IMR-90 (cell line): ENCODE measurements at regions not wholly inside any gene's neighbourhood (a gene's known extent, or its start where the extent isn't known, plus 50 kb on each side); places are given as distances from the start of the nearest gene placed in this dataset.

Experiments
- ATAC-seq: fragments of 200-7000 bp; cut with Tn5 transposase; 2 replicates; pipeline ENCODE4 v1.9.1; 2020; ENCODE audit warnings: low read depth, mild to moderate bottlenecking, moderate library complexity
- BruUV-seq: library from RNA; stranded (reverse); fragments of 400-500 nt; replicated peaks from 2 replicates; lab custom pipeline; 2021; lab: Mats Ljungman, UMichigan
- CTCF ChIA-PET: fragments of 300-600 bp; formaldehyde crosslinking; extraction: SDS; loops from one replicate; lab custom pipeline; 2021; ENCODE audit warnings: antibody characterized with exemption; lab: Yijun Ruan, JAX
- POLR2A ChIA-PET: fragments of 300-600 bp; sonication (Branson Sonifier 250); formaldehyde crosslinking; loops from one replicate; lab custom pipeline; 2022; ENCODE audit warnings: antibody characterized with exemption; ENCODE audit not compliant: unreplicated experiment; lab: Charles Lee
- DNase-seq: peaks from one replicate; pipeline ENCODE4 v3.0.0; 2013
- H2AFZ ChIP-seq: replicated peaks from 2 replicates; pipeline ENCODE3; 2013; ENCODE audit warnings: low read length, mild to moderate bottlenecking; ENCODE audit not compliant: poor library complexity
- H2AK5ac ChIP-seq: 2 replicates; pipeline ENCODE4 v1.6.1; 2013; ENCODE audit warnings: low read depth, low read length, inconsistent platforms
- H2AK9ac ChIP-seq: replicated peaks from 2 replicates; pipeline ENCODE3; 2013; ENCODE audit warnings: mild to moderate bottlenecking, low read depth, low read length, moderate library complexity; ENCODE audit not compliant: poor library complexity
- H2BK120ac ChIP-seq: 2 replicates; pipeline ENCODE4 v1.6.1; 2013; ENCODE audit warnings: low read depth, low read length, inconsistent platforms
- H2BK15ac ChIP-seq: 3 replicates; pipeline ENCODE4 v1.6.1; 2013; ENCODE audit warnings: low read depth, low read length, inconsistent platforms
- H2BK20ac ChIP-seq: 2 replicates; pipeline ENCODE4 v1.6.1; 2013; ENCODE audit warnings: low read depth, mild to moderate bottlenecking, inconsistent platforms, low read length, moderate library complexity
- H2BK5ac ChIP-seq: 2 replicates; pipeline ENCODE4 v1.6.1; 2013; ENCODE audit warnings: mild to moderate bottlenecking, low read depth, low read length, inconsistent platforms; ENCODE audit not compliant: poor library complexity, severe bottlenecking
- H3K14ac ChIP-seq: replicated peaks from 2 replicates; pipeline ENCODE4 v1.6.1; 2013; ENCODE audit warnings: low read depth, low read length, inconsistent platforms
- H3K18ac ChIP-seq: 2 replicates; pipeline ENCODE4 v1.6.1; 2013; ENCODE audit warnings: low read depth, low read length, control low read depth
- H3K23ac ChIP-seq: 2 replicates; pipeline ENCODE4 v1.6.1; 2013; ENCODE audit warnings: low read depth, low read length, inconsistent platforms
- H3K27ac ChIP-seq: 2 replicates; pipeline ENCODE4 v1.5.1; 2013; ENCODE audit warnings: mild to moderate bottlenecking, control low read depth, low read length; ENCODE audit not compliant: insufficient read depth
- H3K27me3 ChIP-seq: 2 replicates; pipeline ENCODE4 v1.6.1; 2013; ENCODE audit warnings: low read length; ENCODE audit not compliant: control insufficient read depth, insufficient read depth
- H3K36me3 ChIP-seq: 2 replicates; pipeline ENCODE4 v1.6.1; 2013; ENCODE audit warnings: low read length, mixed read lengths; ENCODE audit not compliant: control insufficient read depth, insufficient read depth
- H3K4ac ChIP-seq: 2 replicates; pipeline ENCODE4 v1.6.1; 2013; ENCODE audit warnings: low read depth, low read length, inconsistent platforms
- H3K4me1 ChIP-seq: 2 replicates; pipeline ENCODE4 v1.6.1; 2013; ENCODE audit warnings: low read length, mixed read lengths; ENCODE audit not compliant: control insufficient read depth, insufficient read depth
- H3K4me2 ChIP-seq: 2 replicates; pipeline ENCODE4 v1.6.1; 2013; ENCODE audit warnings: low read depth, mild to moderate bottlenecking, control low read depth, low read length, moderate library complexity
- H3K4me3 ChIP-seq: 2 replicates; pipeline ENCODE4 v1.5.1; 2013; ENCODE audit warnings: low read depth, mild to moderate bottlenecking, control low read depth, low read length, moderate library complexity; ENCODE audit not compliant: insufficient read depth
- H3K56ac ChIP-seq: 2 replicates; pipeline ENCODE4 v1.6.1; 2013; ENCODE audit warnings: low read length, inconsistent platforms; ENCODE audit not compliant: insufficient read depth; ENCODE audit errors: extremely low read depth
- H3K79me1 ChIP-seq, 2 experiments: 2 replicates each; pipeline ENCODE4 v1.6.1; 2013; ENCODE audit warnings: low read length in 2 of 2, inconsistent platforms in 1 of 2, low read depth in 1 of 2
- H3K9ac ChIP-seq: 2 replicates; pipeline ENCODE4 v1.6.1; 2013; ENCODE audit warnings: low read depth, low read length, control low read depth
- H3K9me1 ChIP-seq: 2 replicates; pipeline ENCODE4 v1.6.1; 2013; ENCODE audit warnings: low read length, inconsistent platforms; ENCODE audit not compliant: insufficient read depth
- H3K9me3 ChIP-seq: 2 replicates; pipeline ENCODE4 v1.6.1; 2013; ENCODE audit warnings: low read length; ENCODE audit not compliant: control insufficient read depth, insufficient read depth
- H4K20me1 ChIP-seq: 2 replicates; pipeline ENCODE4 v1.6.1; 2013; ENCODE audit warnings: low read length, inconsistent platforms; ENCODE audit not compliant: insufficient read depth
- H4K5ac ChIP-seq: 2 replicates; pipeline ENCODE4 v1.6.1; 2013; ENCODE audit warnings: mild to moderate bottlenecking, low read depth, low read length, control low read depth
- H4K8ac ChIP-seq, 2 experiments: 2 replicates each; pipeline ENCODE4 v1.6.1; 2013; ENCODE audit warnings: low read depth in 2 of 2, low read length in 2 of 2, control low read depth in 1 of 2, inconsistent platforms in 1 of 2
- H4K91ac ChIP-seq: 2 replicates; pipeline ENCODE4 v1.6.1; 2013; ENCODE audit warnings: low read depth, low read length, inconsistent platforms; ENCODE audit not compliant: insufficient read depth
- BHLHE40 ChIP-seq: fragments of 150-350 bp; IDR thresholded peaks from 2 replicates; pipeline ENCODE4 v1.6.1; 2016; ENCODE audit warnings: mild to moderate bottlenecking, low read depth, low read length
- CHD1 ChIP-seq: IDR thresholded peaks from 2 replicates; pipeline ENCODE4 v1.6.1; 2012; ENCODE audit warnings: low read depth, low read length, improper control_type of control experiment
- FOS ChIP-seq: fragments of 150-350 bp; IDR thresholded peaks from 2 replicates; pipeline ENCODE4 v1.6.1; 2016; ENCODE audit warnings: low read depth, low read length
- MAFK ChIP-seq: IDR thresholded peaks from 2 replicates; pipeline ENCODE4 v1.6.1; 2012; ENCODE audit warnings: low read depth, low read length, improper control_type of control experiment
- MXI1 ChIP-seq: IDR thresholded peaks from 2 replicates; pipeline ENCODE4 v1.6.1; 2012; ENCODE audit warnings: low read depth, mild to moderate bottlenecking, low read length, moderate library complexity, borderline replicate concordance
- NFE2L2 ChIP-seq: fragments of 150-350 bp; IDR thresholded peaks from 2 replicates; pipeline ENCODE4 v1.6.1; 2016; ENCODE audit warnings: low read depth, mild to moderate bottlenecking, low read length
- RAD21 ChIP-seq: IDR thresholded peaks from 2 replicates; pipeline ENCODE4 v1.6.1; 2012; ENCODE audit warnings: low read length, improper control_type of control experiment
- RCOR1 ChIP-seq: IDR thresholded peaks from 2 replicates; pipeline ENCODE4 v1.6.1; 2012; ENCODE audit warnings: mild to moderate bottlenecking, low read length, improper control_type of control experiment; ENCODE audit not compliant: insufficient replicate concordance
- RFX5 ChIP-seq: IDR thresholded peaks from 2 replicates; pipeline ENCODE4 v1.8.0; 2012; ENCODE audit warnings: low read depth, mild to moderate bottlenecking, low read length, moderate library complexity
- SMC3 ChIP-seq: fragments of 150-350 bp; IDR thresholded peaks from 2 replicates; pipeline ENCODE4 v1.6.1; 2016; ENCODE audit warnings: low read depth, mild to moderate bottlenecking, antibody characterized with exemption, low read length, moderate library complexity
- WGBS, 2 experiments: methylation state at CpG; one replicate each; pipeline versions ENCODE4 v1.1.5 to v1.1.7; 2013; ENCODE audit warnings: missing lambda C conversion rate in 2 of 2; ENCODE audit not compliant: insufficient read length in 1 of 2; ENCODE audit errors: extremely low coverage in 2 of 2; 5-methylcytosine and 5-hydroxymethylcytosine counted together
- dilution Hi-C: fragments of 300-500 bp; cut with HindIII; formaldehyde crosslinking; loops from one replicate; pipeline ENCODE4 v1.14.3; 2018; ENCODE audit warnings: low sequenced_read_pairs; ENCODE audit not compliant: unreplicated experiment
- in situ Hi-C: fragments of 300-500 bp; cut with MboI; formaldehyde crosslinking; loops from 3 replicates; pipeline ENCODE4 v1.14.3; 2019; ENCODE audit warnings: low sequenced_read_pairs, inconsistent platforms, mixed read lengths
- intact Hi-C: fragments of 100-400 bp; cut with micrococcal nuclease; formaldehyde crosslinking; loops from 2 replicates; pipeline ENCODE4 v1.10.0; 2022
- TF ChIP-seq, protein P1 (sequence below): fragments of 150-350 bp; IDR thresholded peaks from 2 replicates; pipeline ENCODE4 v1.6.1; 2017; ENCODE audit warnings: mild to moderate bottlenecking, antibody characterized with exemption, low read length, low read depth
- TF ChIP-seq, protein P2 (sequence below): conservative IDR thresholded peaks from 2 replicates; pipeline ENCODE4 v1.5.1; 2012; ENCODE audit warnings: mild to moderate bottlenecking, low read depth, low read length, improper control_type of control experiment
- TF ChIP-seq, protein P3 (sequence below): fragments of 150-350 bp; IDR thresholded peaks from 2 replicates; pipeline ENCODE4 v1.6.1; 2016; ENCODE audit warnings: low read depth, mild to moderate bottlenecking, low read length, moderate library complexity, borderline replicate concordance

DNA sequence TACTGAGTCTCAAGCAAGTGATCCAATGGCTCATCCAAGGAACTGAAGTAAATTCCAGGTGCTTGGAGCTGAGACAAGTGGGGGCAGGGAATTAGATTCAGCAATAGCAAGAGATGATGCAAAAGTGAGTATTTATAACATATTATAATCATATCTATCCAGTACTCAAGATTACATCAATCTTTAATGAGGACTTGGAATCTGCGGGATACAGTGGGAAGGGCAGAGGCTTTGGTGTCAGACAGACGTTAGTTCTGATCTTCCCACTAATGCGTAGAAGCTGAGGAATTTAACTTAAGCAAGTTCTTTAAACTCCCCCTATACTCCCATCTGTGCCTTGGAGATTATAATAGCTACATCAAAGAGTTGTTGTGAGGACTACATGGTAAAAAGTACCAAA is 143.4 kb upstream of the NWD2 start:
- H2BK120ac ChIP-seq, result no peak overlapping the region
- no peak overlapping the region for H2AK9ac ChIP-seq
- no peak overlapping the region for H4K91ac ChIP-seq
- no peak overlapping the region for H2BK5ac ChIP-seq
- H2BK20ac ChIP-seq, result no peak overlapping the region
- POLR2A ChIA-PET, result no interaction called here
- DNase-seq (no peak), ATAC-seq (no peak)
- no CpG with 5 or more reads among the region's 3 CpGs for WGBS, 2 experiments
- no peaks in the 10 kb centered on the region for H3K9me1 ChIP-seq
- peaks cover 7% of the 10 kb centered on the region for H3K9me3 ChIP-seq
- H4K8ac ChIP-seq, result no peak overlapping the region
- no peak overlapping the region for H2AFZ ChIP-seq
- H2BK15ac ChIP-seq, result no peak overlapping the region
- H4K5ac ChIP-seq, result no peak overlapping the region
- H3K9ac ChIP-seq, result no peak overlapping the region
- H2AK5ac ChIP-seq, result no peak overlapping the region
- H3K56ac ChIP-seq, result no peak overlapping the region
- in situ Hi-C loops (no loop called here), intact Hi-C loops (no loop called here), dilution Hi-C loops (no loop called here)
- no peaks in the 10 kb centered on the region for H3K27me3 ChIP-seq
- no peak overlapping the region for H3K14ac ChIP-seq
- no TSS peak for BruUV-seq
- H3K4me1 ChIP-seq, result no peaks in the 10 kb centered on the region
- H3K36me3 ChIP-seq, result no peaks in the 10 kb centered on the region
- H3K4me2 ChIP-seq, result no peak overlapping the region
- H3K18ac ChIP-seq, result no peak overlapping the region
- H3K23ac ChIP-seq, result no peak overlapping the region
- H4K20me1 ChIP-seq, result no peaks in the 10 kb centered on the region
- no peaks in the 10 kb centered on the region for H3K79me1 ChIP-seq
- CTCF ChIA-PET, result no interaction called here
- TF ChIP-seq MXI1 (no peak), FOS (no peak), NFE2L2 (no peak), SMC3 (no peak), BHLHE40 (no peak), RFX5 (no peak), MAFK (no peak), RAD21 (no peak), RCOR1 (no peak), CHD1 (no peak)
- TF ChIP-seq, protein P1, sequence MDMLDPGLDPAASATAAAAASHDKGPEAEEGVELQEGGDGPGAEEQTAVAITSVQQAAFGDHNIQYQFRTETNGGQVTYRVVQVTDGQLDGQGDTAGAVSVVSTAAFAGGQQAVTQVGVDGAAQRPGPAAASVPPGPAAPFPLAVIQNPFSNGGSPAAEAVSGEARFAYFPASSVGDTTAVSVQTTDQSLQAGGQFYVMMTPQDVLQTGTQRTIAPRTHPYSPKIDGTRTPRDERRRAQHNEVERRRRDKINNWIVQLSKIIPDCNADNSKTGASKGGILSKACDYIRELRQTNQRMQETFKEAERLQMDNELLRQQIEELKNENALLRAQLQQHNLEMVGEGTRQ, result no peak
- TF ChIP-seq, protein P2, sequence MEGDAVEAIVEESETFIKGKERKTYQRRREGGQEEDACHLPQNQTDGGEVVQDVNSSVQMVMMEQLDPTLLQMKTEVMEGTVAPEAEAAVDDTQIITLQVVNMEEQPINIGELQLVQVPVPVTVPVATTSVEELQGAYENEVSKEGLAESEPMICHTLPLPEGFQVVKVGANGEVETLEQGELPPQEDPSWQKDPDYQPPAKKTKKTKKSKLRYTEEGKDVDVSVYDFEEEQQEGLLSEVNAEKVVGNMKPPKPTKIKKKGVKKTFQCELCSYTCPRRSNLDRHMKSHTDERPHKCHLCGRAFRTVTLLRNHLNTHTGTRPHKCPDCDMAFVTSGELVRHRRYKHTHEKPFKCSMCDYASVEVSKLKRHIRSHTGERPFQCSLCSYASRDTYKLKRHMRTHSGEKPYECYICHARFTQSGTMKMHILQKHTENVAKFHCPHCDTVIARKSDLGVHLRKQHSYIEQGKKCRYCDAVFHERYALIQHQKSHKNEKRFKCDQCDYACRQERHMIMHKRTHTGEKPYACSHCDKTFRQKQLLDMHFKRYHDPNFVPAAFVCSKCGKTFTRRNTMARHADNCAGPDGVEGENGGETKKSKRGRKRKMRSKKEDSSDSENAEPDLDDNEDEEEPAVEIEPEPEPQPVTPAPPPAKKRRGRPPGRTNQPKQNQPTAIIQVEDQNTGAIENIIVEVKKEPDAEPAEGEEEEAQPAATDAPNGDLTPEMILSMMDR, result no peak
- TF ChIP-seq, protein P3, sequence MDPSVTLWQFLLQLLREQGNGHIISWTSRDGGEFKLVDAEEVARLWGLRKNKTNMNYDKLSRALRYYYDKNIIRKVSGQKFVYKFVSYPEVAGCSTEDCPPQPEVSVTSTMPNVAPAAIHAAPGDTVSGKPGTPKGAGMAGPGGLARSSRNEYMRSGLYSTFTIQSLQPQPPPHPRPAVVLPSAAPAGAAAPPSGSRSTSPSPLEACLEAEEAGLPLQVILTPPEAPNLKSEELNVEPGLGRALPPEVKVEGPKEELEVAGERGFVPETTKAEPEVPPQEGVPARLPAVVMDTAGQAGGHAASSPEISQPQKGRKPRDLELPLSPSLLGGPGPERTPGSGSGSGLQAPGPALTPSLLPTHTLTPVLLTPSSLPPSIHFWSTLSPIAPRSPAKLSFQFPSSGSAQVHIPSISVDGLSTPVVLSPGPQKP, result no peak
- H3K4me3 ChIP-seq, result no peak overlapping the region
- no peak overlapping the region for H3K27ac ChIP-seq
- H3K4ac ChIP-seq, result no peak overlapping the region
